CMK (cell line): ENCODE measurements at regions not wholly inside any gene's neighbourhood (a gene's known extent, or its start where the extent isn't known, plus 50 kb on each side); places are given as distances from the start of the nearest gene placed in this dataset.
"Not testable (repeated sequence)": the region's sequence is repeated elsewhere in the genome, so short reads cannot be mapped to it uniquely, and the experiment has no call there.

Experiments
- DNase-seq: peaks from one replicate; pipeline ENCODE4 v3.0.0-alpha.2; 2010; ENCODE audit warnings: low read depth

DNA sequence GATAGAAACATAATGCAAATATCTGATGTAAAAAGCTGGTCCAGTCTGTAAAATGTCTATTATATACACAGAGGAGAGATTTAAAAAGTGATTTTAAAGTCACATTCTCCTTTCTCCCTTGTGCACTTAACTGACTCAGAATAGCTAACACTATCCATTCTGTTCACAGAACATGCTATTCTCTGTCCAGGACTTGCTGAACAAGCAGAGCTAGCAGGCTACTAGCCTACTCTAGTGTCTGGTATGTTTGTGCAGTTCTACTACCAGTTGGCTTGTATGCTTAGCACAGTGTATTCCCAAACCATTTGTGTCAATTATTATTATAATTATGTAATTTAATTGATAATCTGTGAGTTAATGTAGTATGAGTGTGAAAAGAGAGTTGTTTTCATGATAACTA is 161.7 kb upstream of the NUDT12 start:
- no peak for DNase-seq

- no peak for DNase-seq
Observed at GRCh38 chr5:103721183-103721582, 158.6 kb upstream of the NUDT12 start.

- no peak for DNase-seq
Observed at GRCh38 chr5:103718108-103718507, 155.5 kb upstream of the NUDT12 start.

DNA sequence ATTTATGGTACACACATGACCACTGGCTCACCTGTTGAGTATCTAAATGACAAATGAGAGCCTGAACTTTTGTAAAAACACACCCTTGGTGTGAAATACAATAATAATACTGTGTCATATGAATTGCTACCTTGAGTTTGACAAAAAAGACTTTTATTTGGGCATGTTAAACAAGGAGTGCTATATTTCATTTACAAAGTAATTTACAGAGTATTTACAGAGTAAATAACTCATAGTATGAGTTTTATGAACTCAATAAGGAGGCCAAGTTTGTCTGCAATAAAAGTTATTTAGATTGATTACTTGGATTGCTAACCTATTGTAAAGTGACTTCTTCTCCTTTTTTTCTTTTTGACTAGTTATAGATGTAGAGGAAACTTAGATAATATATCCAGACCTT is 146.0 kb upstream of the NUDT12 start:
- no peak for DNase-seq

DNA sequence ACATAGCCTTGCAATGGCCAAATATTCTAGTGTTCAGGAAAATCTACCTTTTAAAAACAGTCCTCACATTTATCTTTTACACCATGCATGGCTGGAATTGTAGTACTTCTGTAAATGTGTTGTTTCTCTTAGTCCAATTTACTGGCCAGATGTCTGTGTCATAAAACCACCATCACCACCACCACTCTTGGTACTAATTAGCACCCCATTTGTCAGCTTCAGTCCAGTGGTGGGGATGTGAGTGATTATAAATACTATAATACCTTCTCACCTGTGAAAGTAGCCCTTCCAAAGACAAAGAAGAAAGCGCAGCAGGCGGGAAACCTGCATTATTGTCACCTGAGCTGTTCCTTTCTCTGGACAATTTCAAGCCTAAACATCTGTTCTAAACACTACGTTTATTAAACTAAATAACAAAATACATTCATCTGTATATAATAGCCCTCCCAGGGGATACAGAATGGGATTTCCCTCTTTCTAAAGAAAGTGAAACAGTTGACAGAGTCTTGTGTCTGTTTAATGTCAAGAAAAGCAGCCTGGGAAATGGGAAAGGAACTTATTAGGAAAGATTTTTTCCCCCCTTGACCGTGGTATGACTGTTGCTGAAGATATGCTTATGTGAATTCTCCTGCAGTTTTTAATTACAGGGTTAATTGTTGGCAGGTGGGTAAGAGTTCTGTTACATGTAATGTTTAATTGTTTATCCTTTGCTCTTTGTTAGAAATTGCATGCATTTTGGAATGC is 144.5 kb upstream of the NUDT12 start:
- no peak for DNase-seq

GRCh38 chr5:103703617-103704016 is 141.0 kb upstream of the NUDT12 start:
- no peak for DNase-seq

GRCh38 chr5:103693517-103693916 is 130.9 kb upstream of the NUDT12 start:
- DNase-seq = no peak

GRCh38 chr5:103690676-103691075 is 128.1 kb upstream of the NUDT12 start:
- no peak for DNase-seq

DNA sequence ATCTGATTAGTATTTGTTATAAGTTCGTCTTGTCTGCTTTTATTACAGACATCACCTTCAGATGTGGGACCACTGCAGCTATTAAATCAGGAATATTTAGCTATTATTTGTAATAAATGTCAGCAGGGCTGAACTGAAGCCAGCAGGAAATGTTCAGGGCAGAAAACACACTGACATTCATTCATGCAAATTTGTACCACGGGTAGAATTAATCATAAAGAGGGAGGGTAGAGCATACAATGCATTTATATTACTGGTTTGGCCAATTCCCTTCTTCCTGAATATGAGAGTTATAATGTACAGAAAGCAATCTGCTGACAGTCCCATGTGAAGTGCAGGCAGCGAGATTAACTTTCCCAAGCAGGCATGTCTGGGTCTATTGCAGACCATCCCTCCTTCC is 117.3 kb upstream of the NUDT12 start:
- DNase-seq = no peak

- DNase-seq = not testable (repeated sequence)
Observed at GRCh38 chr5:103676198-103676597, 113.6 kb upstream of the NUDT12 start.

DNA sequence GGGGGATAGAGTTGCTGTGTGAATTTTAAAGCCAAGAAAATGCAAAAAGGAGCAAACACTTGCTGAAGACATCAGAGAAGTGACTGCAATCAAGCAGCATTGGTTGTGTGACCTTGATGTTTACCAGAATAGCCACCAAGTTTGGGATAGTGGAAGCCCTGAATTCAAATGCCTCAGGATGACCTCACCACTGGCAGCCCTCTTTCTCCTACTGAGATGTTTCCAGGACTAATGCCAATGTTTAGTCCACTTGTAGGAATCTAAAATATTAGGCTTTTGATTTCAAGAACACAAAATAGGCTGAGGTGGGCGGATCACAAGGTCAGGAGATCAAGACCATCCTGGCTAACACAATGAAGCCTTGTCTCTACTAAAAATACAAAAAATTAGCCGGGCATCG is 112.2 kb upstream of the NUDT12 start:
- DNase-seq = no peak

GRCh38 chr5:103674251-103674650 is 111.7 kb upstream of the NUDT12 start:
- DNase-seq = no peak

GRCh38 chr5:103669615-103670014 is 107.0 kb upstream of the NUDT12 start:
- DNase-seq = no peak

- DNase-seq = no peak
Observed at GRCh38 chr5:103668281-103668680, 105.7 kb upstream of the NUDT12 start.

- DNase-seq = no peak
Observed at GRCh38 chr5:103667068-103667467, 104.5 kb upstream of the NUDT12 start.

- DNase-seq = no peak
Observed at GRCh38 chr5:103657301-103657700, 94.7 kb upstream of the NUDT12 start.

GRCh38 chr5:103648086-103648485 is 85.5 kb upstream of the NUDT12 start:
- no peak for DNase-seq

DNA sequence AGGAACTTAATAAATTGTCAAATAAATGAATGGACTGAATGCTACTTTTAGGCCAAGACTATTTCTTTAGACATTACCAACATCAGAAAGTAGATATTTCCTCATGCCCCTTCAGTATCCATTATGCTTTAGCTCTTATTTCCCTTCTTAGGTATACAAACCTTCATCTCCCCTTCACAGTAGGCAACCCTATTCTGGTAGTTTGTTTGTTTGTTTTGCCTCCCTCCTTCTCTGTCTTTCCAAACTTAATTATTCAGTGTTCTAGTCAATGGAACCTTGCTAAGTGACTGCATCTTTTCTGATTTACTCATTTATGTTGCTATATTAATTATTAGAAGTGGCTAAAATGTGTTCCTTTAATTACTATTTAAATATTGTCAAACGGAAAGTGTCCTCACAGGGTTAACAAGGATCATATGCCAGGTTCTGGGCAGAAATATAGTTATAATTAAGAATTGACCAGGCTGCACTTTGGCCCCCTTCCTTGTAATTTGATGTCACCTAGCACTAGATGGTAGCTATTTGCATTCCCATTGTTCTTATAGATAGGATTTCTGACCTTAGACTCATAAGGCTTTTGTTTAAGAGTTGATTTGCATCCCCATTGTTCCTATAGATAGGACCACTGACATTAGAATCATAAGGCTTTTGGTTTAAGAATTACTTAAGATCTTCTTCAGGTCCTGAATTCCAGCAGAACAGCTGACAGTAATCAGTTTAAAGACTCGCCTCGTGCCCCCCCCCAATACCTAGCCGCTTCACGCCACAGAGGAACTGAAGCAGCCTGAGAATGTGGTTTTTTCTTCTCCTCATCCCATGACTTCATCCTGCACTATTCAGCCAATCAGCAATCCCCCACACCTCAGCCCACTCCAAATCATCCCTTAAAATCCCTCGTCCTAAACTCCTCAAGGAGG is 84.4 kb upstream of the NUDT12 start:
- no peak for DNase-seq

DNA sequence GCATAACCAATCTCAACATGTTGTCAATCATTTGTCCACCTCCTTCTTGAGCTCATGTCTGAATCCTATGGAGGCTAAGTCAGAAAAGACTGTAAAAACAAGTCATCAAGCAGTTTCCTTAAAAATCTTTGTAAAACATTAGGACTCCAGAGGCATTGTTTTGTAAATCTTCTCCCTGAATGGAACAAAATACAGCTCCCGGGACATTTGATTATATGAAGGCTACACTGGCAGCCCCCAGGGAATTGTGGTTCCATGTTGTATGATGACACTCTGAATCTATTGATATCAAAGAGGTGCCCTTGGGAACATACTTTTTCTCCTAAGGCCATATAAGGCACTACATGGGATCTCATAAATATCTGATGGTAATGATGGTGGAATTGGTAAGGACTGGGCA is 83.2 kb upstream of the NUDT12 start:
- no peak for DNase-seq

GRCh38 chr5:103638979-103639378 is 76.4 kb upstream of the NUDT12 start:
- no peak for DNase-seq

GRCh38 chr5:103624675-103625074 is 62.1 kb upstream of the NUDT12 start:
- no peak for DNase-seq

GRCh38 chr5:103624035-103624480 is 61.5 kb upstream of the NUDT12 start:
- no peak for DNase-seq

- DNase-seq = no peak
Observed at GRCh38 chr5:103623425-103623824, 60.8 kb upstream of the NUDT12 start.
